ENCODE measurements at regions not wholly inside any gene's neighbourhood (a gene's known extent, or its start where the extent isn't known, plus 50 kb on each side); places are given as distances from the start of the nearest gene placed in this dataset.

GRCh38 chr2:16189029-16189835 is 248.9 kb downstream of the MYCN start:
- Histone ChIP-seq H3K4me3 (ENCODE audit: low read depth, low read length) (no peak overlapping the region), H3K27me3 (ENCODE audit: insufficient read depth, low read depth, severe bottlenecking) (no peaks in the 10 kb centered on the region), H3K9me3 (ENCODE audit: severe bottlenecking) (no peaks in the 10 kb centered on the region), H3K36me3 (no peaks in the 10 kb centered on the region), H3K27ac (no peak overlapping the region)
- TF ChIP-seq, protein P1, sequence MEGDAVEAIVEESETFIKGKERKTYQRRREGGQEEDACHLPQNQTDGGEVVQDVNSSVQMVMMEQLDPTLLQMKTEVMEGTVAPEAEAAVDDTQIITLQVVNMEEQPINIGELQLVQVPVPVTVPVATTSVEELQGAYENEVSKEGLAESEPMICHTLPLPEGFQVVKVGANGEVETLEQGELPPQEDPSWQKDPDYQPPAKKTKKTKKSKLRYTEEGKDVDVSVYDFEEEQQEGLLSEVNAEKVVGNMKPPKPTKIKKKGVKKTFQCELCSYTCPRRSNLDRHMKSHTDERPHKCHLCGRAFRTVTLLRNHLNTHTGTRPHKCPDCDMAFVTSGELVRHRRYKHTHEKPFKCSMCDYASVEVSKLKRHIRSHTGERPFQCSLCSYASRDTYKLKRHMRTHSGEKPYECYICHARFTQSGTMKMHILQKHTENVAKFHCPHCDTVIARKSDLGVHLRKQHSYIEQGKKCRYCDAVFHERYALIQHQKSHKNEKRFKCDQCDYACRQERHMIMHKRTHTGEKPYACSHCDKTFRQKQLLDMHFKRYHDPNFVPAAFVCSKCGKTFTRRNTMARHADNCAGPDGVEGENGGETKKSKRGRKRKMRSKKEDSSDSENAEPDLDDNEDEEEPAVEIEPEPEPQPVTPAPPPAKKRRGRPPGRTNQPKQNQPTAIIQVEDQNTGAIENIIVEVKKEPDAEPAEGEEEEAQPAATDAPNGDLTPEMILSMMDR (IDR thresholded peaks at IDR 0.05; ENCODE audit: low read depth, low read length): no peak
- DNase-seq: no peak

GRCh38 chr2:16188261-16188890 is 248.0 kb downstream of the MYCN start:
- no peak for DNase-seq
- Histone ChIP-seq H3K4me3 (ENCODE audit: low read depth, low read length) (no peak overlapping the region), H3K9me3 (ENCODE audit: severe bottlenecking) (no peaks in the 10 kb centered on the region), H3K27ac (no peak overlapping the region), H3K36me3 (no peaks in the 10 kb centered on the region), H3K27me3 (ENCODE audit: insufficient read depth, low read depth, severe bottlenecking) (no peaks in the 10 kb centered on the region)
- TF ChIP-seq, protein P1 (IDR thresholded peaks at IDR 0.05; ENCODE audit: low read depth, low read length): no peak

DNA sequence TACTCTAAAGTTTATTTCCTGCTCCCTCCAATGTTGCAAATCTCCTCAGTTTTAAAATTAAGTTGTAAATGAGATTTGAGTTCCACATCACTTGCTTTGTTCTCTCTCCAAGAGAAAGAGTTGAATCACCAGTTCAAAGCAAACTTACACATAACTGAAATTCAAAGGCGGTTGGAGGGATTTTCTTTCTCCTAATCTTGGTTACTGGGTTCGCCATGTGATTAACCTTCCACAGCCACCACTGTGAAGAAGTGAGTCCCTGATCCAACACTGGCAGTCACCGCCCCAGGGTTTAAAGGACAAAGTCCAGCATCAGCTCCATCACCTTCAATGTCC is 247.1 kb downstream of the MYCN start:
- DNase-seq: no peak
- Histone ChIP-seq H3K9me3 (ENCODE audit: severe bottlenecking) (no peaks in the 10 kb centered on the region), H3K36me3 (no peaks in the 10 kb centered on the region), H3K27ac (no peak overlapping the region), H3K4me3 (ENCODE audit: low read depth, low read length) (no peak overlapping the region), H3K27me3 (ENCODE audit: insufficient read depth, low read depth, severe bottlenecking) (no peaks in the 10 kb centered on the region)
- TF ChIP-seq, protein P1 (IDR thresholded peaks at IDR 0.05; ENCODE audit: low read depth, low read length): no peak

DNA sequence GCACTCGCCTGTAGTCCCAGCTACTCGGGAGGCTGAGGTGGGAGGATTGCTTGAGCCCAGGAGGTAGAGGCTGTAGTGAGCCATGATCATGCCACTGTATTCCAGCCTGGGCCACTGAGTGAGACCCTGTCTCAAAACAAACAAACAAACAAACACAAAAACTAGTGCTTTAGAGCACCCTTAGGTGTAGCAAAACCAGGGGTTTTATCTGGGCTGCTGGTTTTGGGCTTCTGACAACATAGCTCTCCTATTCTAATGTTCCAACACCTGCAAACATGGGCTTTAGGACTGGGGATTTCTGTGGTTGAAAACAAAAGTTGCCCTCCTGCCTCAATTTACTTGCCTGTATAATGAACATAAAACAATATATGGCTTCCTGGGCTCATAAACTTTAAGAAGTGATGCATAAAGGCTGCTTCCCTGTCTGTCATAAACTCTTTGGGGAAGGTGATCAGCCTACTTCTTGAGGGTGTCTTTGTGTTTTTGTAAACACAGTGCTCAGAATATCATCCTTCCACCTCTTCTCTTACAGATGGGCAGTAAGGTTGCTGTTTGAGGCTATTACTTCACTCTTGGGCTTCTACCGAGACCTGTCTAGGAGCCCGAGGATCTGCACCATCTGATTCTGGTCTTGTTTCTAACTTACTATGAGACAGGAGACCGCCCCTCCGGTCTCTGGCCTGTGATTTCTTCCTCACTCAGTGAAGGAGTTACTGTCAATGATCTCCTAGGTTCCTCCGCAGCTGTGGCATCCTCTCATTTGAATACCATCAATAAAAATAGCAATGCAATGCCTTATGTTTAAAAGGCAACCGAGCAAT is 246.5 kb downstream of the MYCN start:
- TF ChIP-seq, protein P1 (IDR thresholded peaks at IDR 0.05; ENCODE audit: low read depth, low read length): no peak

GRCh38 chr2:16185801-16186272 is 245.5 kb downstream of the MYCN start:
- no peak for DNase-seq
- TF ChIP-seq, protein P1 (IDR thresholded peaks at IDR 0.05; ENCODE audit: low read depth, low read length): no peak
- no peaks in the 10 kb centered on the region for H3K9me3 ChIP-seq (ENCODE audit: severe bottlenecking)

More for the DNA sequence above, 246.5 kb downstream of the MYCN start:
- H3K9me3 ChIP-seq (ENCODE audit: severe bottlenecking): no peaks in the 10 kb centered on the region
- no peaks in the 10 kb centered on the region for H3K27me3 ChIP-seq (ENCODE audit: insufficient read depth, low read depth, severe bottlenecking)
- H3K36me3 ChIP-seq: no peaks in the 10 kb centered on the region
- no peak overlapping the region for H3K4me3 ChIP-seq (ENCODE audit: low read depth, low read length)
- DNase-seq: no peak
- H3K27ac ChIP-seq: no peak overlapping the region

More at GRCh38 chr2:16185801-16186272, 245.5 kb downstream of the MYCN start:
- Histone ChIP-seq H3K36me3 (no peaks in the 10 kb centered on the region), H3K4me3 (ENCODE audit: low read depth, low read length) (no peak overlapping the region), H3K27ac (no peak overlapping the region), H3K27me3 (ENCODE audit: insufficient read depth, low read depth, severe bottlenecking) (no peaks in the 10 kb centered on the region)

All from WERI-Rb-1 (cell line).